NCI-H1417 (cell line): ENCODE measurements at regions not wholly inside any gene's neighbourhood (a gene's known extent, or its start where the extent isn't known, plus 50 kb on each side); places are given as distances from the start of the nearest gene placed in this dataset.
"Not testable (repeated sequence)": the region's sequence is repeated elsewhere in the genome, so short reads cannot be mapped to it uniquely, and the experiment has no call there.

ENCODE experiments used
- DNase-seq, 3 experiments: peaks; one replicate each; lab custom pipeline; 2025; lab: John Stamatoyannopoulos, UW

GRCh38 chr11:47928426-47928825, 51.9 kb upstream of the PTPRJ start:
- DNase-seq: peak in 2 of 3 experiments; percentile 5 to 75

- peak in 1 of 3 experiments; percentile 36 for DNase-seq
Measured at GRCh38 chr11:47924184-47924691, 56.1 kb upstream of the PTPRJ start.

- DNase-seq: peak in 1 of 3 experiments; percentile 41
Measured at GRCh38 chr11:47923667-47924066, 56.7 kb upstream of the PTPRJ start.

GRCh38 chr11:47921080-47921555, 59.2 kb upstream of the PTPRJ start:
- not testable (repeated sequence) for DNase-seq

- no peak for DNase-seq
Measured at GRCh38 chr11:47918882-47919495, 61.4 kb upstream of the PTPRJ start.

- no peak for DNase-seq
Measured at GRCh38 chr11:47918370-47918690, 62.0 kb upstream of the PTPRJ start.

GRCh38 chr11:47917599-47918369, 62.6 kb upstream of the PTPRJ start:
- peak; percentile 71 to 100 (median 91) for DNase-seq

- no peak for DNase-seq
Measured at GRCh38 chr11:47916361-47916841, 64.0 kb upstream of the PTPRJ start.

- peak in 1 of 3 experiments; percentile 41 for DNase-seq
Measured at GRCh38 chr11:47915783-47916182, 64.6 kb upstream of the PTPRJ start.

- no peak for DNase-seq
Measured at GRCh38 chr11:47915374-47915773, 65.0 kb upstream of the PTPRJ start.

GRCh38 chr11:47914743-47915142, 65.6 kb upstream of the PTPRJ start:
- peak in 1 of 3 experiments; percentile 51 for DNase-seq

GRCh38 chr11:47913529-47914244, 65.5 kb upstream of the NUP160 start:
- peak in 1 of 3 experiments; percentile 62 for DNase-seq

GRCh38 chr11:47912843-47913437, 64.8 kb upstream of the NUP160 start:
- no peak for DNase-seq

GRCh38 chr11:47911149-47911548, 63.0 kb upstream of the NUP160 start:
- no peak for DNase-seq

- no peak for DNase-seq
Measured at GRCh38 chr11:47908198-47908597, 60.0 kb upstream of the NUP160 start.

- no peak for DNase-seq
Measured at GRCh38 chr11:47907499-47907898, 59.3 kb upstream of the NUP160 start.

GRCh38 chr11:47906066-47906465, 57.9 kb upstream of the NUP160 start:
- no peak for DNase-seq

- no peak for DNase-seq
Measured at GRCh38 chr11:47905358-47906059, 57.4 kb upstream of the NUP160 start.

GRCh38 chr11:47904808-47905207, 56.7 kb upstream of the NUP160 start:
- no peak for DNase-seq

GRCh38 chr11:47904048-47904447, 55.9 kb upstream of the NUP160 start:
- DNase-seq: no peak

GRCh38 chr11:47899801-47900200, 51.7 kb upstream of the NUP160 start:
- no peak for DNase-seq
